NCI-H82 treated with DMSO at 0.1 percent for 48 hours (cell line): ENCODE measurements at regions not wholly inside any gene's neighbourhood (a gene's known extent, or its start where the extent isn't known, plus 50 kb on each side); places are given as distances from the start of the nearest gene placed in this dataset.

Source experiments
- DNase-seq: peaks from one replicate; lab custom pipeline; 2025; ENCODE audit not compliant: unreplicated experiment; lab: John Stamatoyannopoulos, UW

DNA sequence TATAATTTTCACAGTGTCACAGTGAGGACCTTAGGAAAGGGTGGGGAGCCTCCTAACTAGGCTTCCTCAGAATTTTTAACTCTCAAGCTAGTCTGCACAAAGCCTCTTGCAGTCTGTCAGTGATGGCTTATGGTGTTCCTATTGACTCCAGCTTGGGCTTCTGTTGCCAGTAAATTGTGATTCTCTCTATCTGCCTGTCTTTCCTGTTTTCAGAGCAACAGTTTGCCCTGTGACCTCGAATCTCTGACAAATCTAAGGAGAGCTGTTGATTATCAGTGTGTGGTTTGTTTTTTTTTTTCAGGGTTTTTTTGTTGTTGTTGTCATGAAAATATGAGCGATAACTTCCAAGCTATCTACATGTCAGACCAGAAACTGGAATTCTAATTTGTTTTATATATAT lies 423.2 kb upstream of the B3GALT2 start:
- DNase-seq, result no peak

DNA sequence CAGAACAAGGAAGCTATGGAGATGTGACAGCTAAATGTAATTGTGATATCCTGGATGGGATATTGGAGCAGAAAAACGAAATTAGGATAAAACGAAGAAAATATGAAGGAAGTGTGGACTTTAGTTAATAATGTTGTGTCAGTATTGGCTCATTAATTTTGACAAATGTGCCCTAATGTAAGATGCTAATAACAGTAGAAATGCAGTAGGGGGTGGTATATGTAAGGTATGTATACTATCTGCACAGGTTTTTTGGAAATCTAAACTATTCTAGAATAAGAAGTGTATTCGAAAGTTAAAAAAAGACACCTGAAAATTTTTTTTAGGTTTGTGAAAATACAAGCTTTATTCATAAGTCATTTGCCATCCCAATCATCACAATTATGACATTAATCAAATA lies 421.4 kb upstream of the B3GALT2 start:
- DNase-seq, result no peak

DNA sequence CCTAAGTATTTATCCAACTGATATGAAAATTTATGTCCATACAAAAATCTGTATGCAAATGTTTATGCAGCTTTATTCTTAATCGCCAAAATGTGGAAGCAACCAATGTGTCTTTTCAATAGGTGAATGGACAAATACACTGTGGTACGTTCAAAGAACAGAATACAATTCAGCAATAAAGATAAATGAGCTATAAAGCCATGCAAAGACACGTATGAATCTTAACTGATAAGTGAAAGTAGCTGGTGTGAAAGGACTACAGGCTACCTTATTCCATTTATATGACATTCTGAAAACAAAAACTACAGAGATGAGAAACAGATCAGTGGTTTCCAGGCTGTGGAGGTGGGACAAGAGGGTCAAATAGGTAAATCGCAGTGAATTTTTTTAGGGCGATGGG lies 419.6 kb upstream of the B3GALT2 start:
- DNase-seq, result no peak

DNA sequence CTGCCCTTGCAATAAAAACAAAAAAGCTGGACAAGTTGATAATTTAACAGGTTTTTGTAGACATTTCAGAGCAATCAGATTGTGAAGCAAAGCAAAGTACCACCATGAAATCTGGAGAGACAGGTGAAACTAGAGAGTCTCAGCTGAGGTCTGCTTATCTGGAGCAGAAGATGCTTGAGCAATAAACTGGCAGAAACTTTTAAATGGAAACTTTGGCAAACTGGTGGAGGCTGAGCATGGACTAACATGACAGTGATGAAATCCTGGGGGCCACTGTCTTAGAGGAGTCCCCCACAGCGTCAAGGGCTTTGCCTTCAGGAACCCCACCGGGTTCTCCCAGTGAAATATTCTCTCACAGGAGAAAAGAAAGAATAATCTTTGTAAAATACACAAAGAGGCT lies 416.3 kb upstream of the B3GALT2 start:
- DNase-seq, result no peak

DNA sequence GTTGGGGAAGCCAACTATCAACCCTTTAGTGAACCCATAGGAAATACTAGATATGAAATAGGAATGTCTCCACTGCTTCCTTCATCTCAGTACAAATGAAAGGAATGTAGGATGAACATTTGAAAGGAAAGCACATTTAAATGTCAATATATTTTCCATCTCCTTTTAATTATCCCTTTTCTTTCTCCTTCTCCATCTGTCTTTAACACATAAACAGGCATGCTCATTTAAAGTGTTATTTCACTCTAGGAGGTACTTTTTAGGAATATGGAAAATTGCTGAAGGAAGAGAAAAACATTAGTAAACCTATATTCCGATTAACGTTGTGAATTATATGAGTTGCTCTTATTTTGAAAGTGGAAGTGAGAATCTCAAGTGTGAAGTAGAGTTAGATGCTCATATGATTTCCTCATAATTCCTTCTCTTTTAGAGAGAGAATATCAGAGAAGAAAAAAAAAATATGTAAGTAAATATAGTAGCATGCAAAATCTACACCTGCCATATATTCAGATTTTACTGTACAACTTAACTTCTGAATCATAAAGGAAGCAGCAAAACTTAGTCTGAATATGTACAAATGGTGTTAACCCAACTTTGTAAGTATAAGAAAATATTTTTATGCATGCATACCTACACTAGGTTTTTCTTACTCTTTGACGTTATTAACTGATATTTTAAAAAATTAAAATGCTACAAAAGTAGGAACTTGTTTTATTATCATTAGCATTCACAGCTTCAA lies 406.9 kb upstream of the B3GALT2 start:
- no peak for DNase-seq

DNA sequence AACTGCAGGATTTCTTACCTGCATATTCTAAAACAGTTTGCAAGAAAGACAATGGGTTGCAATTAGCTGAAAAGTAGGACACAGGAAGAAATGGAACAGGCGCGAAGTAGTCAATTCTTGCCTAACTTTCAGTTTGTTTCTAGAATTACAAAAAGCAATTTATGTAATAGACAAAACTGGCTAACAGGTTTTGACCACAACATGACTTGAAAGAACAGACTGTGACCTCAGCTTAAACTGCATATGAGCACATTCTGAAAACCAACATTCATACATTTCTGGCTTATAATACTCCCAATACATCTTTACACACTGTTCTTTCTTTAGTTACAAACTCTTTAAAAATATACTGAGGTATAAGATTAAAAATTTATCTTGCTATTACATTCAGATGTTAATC lies 405.9 kb upstream of the B3GALT2 start:
- no peak for DNase-seq

DNA sequence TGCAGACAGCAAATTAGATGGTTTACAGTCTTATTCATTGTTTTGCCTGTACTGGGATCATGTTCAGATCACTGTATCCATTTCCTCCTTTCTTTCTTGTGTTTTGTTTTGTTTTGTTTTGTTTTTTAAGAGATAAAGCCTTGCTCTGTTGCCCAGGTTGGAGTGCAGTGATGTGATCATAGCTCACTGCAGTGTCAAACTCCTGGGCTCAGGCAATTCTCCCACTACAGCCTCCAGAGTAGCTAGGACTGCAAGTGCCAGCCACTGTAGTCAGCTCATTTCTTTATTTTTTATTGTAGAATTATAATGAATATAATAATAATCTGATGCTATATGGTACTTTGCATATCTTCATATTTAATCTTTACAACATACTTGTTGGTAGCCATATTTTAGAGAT lies 403.7 kb upstream of the B3GALT2 start:
- DNase-seq, result no peak

DNA sequence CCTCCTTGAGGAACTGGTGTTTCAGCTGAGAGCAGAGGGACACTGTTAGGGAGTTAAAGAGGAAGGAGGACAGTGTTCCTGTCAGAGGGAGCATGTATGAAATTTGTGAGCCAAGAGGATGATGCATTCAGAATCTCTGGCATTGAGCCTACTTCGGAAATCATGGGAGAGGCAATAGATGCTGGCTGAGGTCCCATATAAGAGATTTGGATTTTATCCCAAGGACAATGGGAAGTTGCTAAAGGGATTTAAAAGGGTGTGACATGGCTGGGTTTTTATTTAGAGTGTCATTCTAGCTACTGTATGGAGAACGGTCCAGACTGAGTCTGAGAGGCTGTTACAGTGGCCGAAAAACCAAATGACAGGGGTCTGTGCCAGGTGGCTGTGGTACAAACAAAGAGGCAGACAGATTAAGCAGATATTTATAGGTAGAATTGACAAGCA lies 403.2 kb upstream of the B3GALT2 start:
- no peak for DNase-seq

DNA sequence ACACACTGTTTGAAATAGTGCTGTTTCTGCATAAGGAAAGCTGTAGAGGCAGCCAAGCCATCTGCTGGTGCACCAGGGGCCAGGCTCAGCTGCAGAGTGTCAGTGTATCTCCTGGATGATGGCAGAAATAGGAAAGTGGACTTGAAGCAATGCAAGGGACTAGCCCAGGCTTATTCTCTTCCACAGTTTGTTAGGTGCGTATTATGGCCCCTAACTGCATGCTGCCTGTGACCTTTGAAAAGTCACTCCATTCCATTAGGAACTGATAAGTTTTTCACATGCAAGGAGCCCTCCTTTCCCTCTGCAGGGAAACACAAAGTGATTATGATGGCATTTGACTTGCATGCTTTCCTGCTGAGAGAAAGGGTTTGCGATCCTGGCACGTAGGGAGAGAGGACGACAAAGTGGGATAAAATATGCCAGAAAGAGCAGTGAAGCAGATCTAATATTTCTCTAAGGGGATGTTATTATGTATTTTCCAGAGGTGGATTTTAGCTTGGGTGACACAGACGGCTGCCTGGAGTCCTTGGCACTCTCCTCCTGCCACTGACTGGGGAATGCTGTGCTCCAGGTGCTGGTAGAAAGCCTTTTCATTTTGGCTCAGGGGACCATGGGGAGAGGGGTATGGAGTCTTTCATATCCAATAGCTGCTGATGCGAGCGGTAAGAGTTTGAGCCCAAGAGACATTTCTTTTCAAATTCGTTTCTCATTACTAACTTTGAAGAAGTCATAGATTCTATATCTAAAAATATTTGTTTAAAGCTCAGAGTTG lies 402.1 kb upstream of the B3GALT2 start:
- DNase-seq, result no peak

DNA sequence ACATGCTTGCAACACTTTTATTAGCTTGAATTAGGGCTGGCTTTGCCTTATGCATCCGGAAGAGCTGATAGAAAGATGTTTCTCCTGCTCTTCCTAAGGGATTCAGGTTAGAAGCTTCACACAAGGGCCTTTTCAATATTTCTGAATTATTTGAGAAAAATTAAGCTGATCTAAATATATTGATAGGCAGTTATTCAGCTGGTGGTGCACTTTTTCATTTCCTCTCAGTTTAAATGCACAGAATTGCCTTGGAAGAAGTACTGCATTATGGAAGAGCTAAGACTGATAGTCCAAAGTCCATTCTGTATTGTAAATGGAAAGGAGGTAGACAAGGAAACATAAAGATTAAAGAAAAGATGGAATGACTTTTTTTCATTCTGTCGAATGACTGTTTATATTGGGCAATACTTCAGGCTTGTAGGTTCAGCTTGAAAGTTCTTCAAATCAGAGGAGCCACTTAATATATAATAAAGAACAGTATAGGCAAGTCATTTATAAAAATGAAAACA lies 398.4 kb upstream of the B3GALT2 start:
- DNase-seq, result no peak

DNA sequence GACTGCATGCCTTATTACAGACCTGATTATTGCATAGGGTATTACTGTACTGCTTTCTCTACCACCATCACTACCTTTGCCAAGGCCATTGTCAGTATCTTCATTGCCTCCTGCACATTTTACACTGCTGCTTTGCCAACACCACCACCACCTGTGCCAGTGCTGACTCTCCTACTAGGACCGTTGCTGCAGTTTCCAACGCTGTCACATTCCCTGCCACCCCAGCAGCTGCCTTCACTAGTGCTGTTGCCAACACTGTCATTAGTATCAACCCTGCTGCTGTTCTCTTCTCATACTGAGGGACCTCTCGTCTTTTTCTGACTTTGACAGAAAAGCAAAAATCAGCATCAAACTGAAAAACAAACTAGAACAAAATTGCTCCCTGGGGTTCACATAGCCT lies 394.9 kb upstream of the B3GALT2 start:
- no peak for DNase-seq

DNA sequence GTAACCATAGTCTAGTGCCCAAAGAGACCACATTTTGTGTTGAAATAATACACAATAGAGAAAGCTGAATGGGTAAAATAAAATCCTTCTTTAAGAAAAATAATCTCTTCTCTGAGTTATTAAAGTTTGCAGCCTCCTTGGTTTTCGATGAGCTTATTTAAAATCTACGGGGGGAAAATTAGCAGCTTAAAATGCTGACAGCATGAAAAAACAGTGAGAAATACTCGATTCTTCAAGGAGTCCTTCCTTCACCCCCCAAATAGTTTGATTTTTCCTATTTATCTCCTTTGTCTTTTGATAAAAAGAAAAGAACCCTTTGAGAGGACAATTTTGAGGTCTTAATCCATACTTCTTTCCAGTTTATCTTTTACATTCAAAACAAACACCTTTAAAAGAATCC lies 394.0 kb upstream of the B3GALT2 start:
- DNase-seq, result no peak

DNA sequence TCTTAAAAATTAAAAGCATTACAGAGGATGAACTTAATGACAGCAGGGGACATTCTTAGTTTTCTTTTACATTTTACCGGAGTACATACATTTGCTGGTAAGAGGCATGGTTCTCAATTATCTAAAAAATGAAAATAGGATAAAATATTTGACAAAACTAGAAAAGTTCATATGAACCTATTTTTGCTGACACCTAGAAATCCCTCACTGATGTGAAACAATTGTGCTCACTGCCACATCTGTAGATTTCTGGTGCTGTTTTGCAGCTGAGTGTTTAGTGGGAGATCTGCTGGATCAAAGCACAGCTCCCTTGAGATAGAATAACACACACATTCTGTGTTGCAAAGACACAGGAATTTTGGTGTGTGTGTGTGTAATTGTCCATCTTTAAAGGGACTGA lies 392.9 kb upstream of the B3GALT2 start:
- DNase-seq, result no peak

DNA sequence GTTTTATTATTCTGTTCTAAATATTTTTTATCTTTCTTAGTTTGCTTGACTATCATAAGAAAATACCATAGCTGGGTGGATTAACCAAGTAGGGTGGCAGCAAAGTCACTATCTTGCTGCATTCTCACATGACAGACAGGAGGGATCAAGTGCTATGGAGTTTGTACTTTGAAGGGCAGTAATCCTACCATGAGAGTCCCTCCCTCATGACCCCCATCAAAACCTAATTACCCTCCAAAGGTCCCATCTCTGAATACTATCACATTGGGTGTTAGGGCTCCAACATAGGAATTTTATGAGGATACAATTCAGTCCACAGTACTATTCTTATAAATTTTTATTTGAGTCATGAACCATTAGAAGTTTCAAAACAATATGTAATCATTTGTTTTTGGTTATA lies 388.5 kb upstream of the B3GALT2 start:
- no peak for DNase-seq

DNA sequence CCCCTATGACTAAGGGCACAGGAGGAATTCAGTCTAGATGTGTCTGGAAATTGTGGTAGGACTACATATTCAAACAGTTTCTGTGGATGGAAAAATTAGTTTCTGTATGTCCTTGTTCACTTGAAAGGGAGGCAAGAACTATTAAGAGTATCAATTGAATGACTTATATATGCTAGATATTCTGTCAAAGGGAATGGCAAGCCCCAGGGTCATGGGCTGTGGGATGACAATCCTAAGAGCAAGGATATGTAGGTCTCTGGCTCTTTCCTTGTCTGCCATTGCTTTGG lies 383.5 kb upstream of the B3GALT2 start:
- DNase-seq, result no peak

DNA sequence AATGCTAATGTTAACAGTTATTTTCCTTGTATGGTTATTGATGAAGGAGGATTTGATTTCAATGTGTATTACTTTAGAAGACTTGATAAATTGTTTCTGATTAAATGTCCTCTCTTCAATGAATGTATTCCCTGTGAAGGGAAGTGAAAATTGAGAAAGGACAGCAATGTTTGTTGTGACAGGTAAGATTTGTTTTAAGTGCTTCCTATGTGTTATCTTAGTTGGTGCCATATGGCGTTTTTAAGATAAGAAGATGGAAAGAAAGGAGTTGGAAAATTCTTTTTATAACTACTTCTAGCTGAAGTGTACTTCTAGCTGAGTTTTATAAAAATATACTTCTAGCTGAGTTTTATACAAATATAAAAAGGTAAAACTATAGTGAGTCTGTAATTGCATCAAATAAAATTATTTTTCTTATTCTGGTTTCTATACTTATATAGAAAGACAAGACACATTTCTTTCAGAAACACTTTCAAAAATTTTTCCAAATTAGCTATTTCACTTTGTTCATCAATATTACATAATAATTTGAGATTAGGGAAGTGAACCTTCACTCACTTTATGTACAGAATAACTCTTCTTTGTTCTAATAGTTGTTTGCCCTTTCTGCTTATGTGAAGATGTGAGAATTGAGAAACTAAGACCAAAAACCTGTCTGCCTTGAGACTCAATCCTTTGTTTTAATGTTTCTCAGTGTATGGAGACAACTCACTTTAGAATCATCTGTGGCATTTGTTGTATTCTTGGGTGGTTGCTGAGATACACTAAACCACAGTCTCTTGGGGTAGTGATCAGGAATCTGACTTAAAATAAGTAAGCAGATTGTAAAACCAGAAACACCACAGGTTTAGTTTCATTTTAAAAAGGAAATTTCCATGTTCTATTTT lies 382.9 kb upstream of the B3GALT2 start:
- no peak for DNase-seq

DNA sequence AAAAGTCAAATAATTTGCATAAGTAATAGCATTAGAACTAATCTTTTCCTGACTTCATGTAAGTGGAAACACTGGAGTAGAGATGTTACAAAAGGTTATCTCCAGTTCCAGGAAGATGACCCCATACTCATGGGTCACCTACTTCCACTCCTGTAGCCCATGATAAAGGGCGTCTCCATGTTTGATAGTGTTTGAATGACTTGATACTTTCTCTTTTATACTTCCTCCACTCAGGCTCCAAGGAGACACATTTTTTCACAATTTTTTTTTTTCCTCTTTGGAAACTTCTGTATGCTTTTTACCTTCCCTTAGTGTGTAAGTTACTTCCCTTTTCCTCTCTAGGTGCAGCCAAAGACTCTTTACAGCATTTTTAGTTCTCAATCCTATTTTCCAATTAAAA lies 382.1 kb upstream of the B3GALT2 start:
- DNase-seq, result no peak

DNA sequence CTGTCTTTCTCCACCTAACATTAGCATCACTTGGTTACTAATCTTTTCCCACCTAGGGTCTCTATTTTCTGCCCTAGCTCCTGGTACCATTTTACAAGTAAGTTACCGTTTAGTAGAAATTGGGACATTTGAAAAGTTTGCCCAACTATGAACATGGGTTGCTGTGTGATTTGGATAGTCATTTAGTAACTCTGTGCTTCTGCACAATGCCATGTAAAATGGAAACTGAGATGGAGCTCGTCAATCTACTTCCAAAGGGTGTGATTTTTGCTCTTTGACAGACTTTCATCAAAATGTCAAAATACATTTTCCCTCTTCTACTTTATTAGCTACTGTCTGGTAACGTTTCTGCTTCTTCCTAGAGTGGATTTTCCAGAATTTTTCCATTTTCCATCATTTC lies 381.5 kb upstream of the B3GALT2 start:
- no peak for DNase-seq

DNA sequence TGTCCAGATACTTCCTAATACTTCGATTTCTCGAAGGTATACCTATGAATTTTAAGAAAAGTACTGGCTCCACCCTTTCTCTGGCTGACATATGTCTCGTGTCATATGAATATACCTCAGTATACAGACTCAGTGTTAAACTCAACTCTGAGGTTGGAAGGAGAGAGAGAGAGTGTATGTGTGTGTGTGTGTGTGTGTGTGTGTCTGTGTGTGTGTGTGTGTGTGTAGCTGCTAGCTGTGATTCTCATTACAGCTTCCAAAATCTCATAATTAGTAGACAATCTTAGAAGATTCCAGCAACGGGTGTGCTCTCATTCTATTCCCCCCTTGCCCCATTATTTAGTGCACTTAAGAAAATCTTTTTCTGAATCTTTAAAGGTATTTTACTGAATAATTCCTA lies 380.3 kb upstream of the B3GALT2 start:
- DNase-seq, result no peak

DNA sequence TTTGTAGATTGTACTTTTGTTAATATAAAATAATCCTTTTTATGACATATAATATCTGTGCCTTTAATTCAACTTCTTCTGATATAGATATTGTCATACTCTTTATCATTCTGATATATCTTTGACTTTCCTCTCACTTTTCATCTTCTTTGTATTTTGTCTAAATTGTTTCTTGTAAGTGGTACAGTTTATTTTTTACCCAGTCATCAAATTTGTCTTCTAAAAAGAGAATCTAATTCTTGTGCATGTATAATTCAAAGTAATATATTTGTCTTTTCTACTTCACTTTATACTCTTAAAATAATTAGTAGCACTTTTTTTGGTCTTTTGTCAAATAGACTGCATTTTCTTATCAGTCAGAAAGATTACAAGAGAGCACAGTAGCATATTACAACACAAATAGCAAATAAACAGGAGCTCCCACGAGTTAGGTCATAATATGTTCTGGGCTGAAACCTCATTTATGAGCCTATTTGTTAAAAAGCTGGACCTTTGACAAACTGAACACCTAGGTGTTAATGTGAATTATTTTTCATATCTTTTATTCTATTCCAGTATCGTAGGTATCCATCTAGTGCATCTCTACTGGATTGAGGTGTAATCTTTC lies 379.7 kb upstream of the B3GALT2 start:
- no peak for DNase-seq

DNA sequence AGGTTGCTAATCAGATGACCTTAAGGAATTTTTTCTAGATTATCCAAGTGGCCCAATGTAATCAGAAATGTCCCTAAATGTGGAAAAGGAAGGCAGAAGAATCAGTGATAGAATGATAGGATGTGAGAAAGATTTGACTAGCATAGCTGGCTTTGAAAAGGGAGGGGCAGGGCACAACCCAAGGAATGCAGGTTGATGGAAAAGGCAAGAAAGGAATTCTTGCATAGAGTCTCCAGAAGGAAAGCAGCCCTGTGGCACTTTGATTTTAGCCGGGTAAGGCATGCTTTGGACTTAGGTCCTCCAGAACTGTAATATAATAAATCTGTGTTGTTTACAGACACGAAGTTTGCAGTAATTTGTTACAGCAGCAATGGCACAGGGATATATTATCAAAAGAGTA lies 375.7 kb upstream of the B3GALT2 start:
- no peak for DNase-seq
